ENCODE measurements at regions not wholly inside any gene's neighbourhood (a gene's known extent, or its start where the extent isn't known, plus 50 kb on each side); places are given as distances from the start of the nearest gene placed in this dataset.

- no peak overlapping the region for H3K18ac ChIP-seq (ENCODE audit: low read depth in 1 of 2, low read length in 2 of 2)
- WGBS: 95% methylated on average over 3 of the region's 3 CpGs
- H3K14ac ChIP-seq (ENCODE audit: low read length in 2 of 2): no peak overlapping the region
- H2BK12ac ChIP-seq (ENCODE audit: low read length in 2 of 2): no peak overlapping the region
- H3K4me1 ChIP-seq (ENCODE audit: control insufficient read depth, insufficient read depth, low read depth, low read length): no peaks in the 10 kb centered on the region
- H3K79me1 ChIP-seq (replicated peaks; ENCODE audit: low read length, poor library complexity, severe bottlenecking): no peaks in the 10 kb centered on the region
- no peak overlapping the region for H2BK5ac ChIP-seq (ENCODE audit: low read depth, low read length, poor library complexity, severe bottlenecking)
- H3K27me3 ChIP-seq (ENCODE audit: control insufficient read depth in 1 of 2, insufficient read depth in 1 of 2, low read length in 2 of 2): no peaks in the 10 kb centered on the region
- H4K8ac ChIP-seq (ENCODE audit: low read length): no peak overlapping the region
- no peak overlapping the region for H2AFZ ChIP-seq (ENCODE audit: low read depth, low read length)
- H3K9ac ChIP-seq (ENCODE audit: low read length): peak overlapping the region; percentile 32
- no peaks in the 10 kb centered on the region for H3K36me3 ChIP-seq (ENCODE audit: control insufficient read depth in 1 of 2, insufficient read depth in 2 of 2, low read depth in 1 of 2, low read length in 2 of 2)
- peaks cover 8% of the 10 kb centered on the region for H3K9me3 ChIP-seq (ENCODE audit: control insufficient read depth, low read length)
- no peak overlapping the region for H3K4me2 ChIP-seq (ENCODE audit: low read length, poor library complexity, severe bottlenecking)
- no peak overlapping the region for H2AK5ac ChIP-seq (ENCODE audit: low read length, severe bottlenecking)
- H2BK120ac ChIP-seq (ENCODE audit: low read depth, low read length): no peak overlapping the region
- H3K4ac ChIP-seq (ENCODE audit: low read depth in 1 of 2, low read length in 2 of 2): no peak overlapping the region
- no peak overlapping the region for H4K91ac ChIP-seq (ENCODE audit: low read length)
- H3K4me3 ChIP-seq (ENCODE audit: insufficient read depth in 1 of 2, low read depth in 1 of 2, low read length in 2 of 2): no peak overlapping the region
- H3K27ac ChIP-seq (ENCODE audit: low read length, poor library complexity, severe bottlenecking): no peak overlapping the region
- H2BK15ac ChIP-seq (ENCODE audit: low read depth, poor library complexity, severe bottlenecking): no peak overlapping the region
- H3K23ac ChIP-seq (ENCODE audit: low read length in 2 of 2): no peak overlapping the region
- no peak for DNase-seq
Measured at GRCh38 chr16:54493594-54493993, 207.0 kb upstream of the IRX3 start.

- Histone ChIP-seq H2AFZ (ENCODE audit: low read depth, low read length) (no peak overlapping the region), H3K36me3 (ENCODE audit: control insufficient read depth in 1 of 2, insufficient read depth in 2 of 2, low read depth in 1 of 2, low read length in 2 of 2) (no peaks in the 10 kb centered on the region), H2AK5ac (ENCODE audit: low read length, severe bottlenecking) (no peak overlapping the region), H2BK15ac (ENCODE audit: low read depth, poor library complexity, severe bottlenecking) (no peak overlapping the region), H3K79me1 (replicated peaks; ENCODE audit: low read length, poor library complexity, severe bottlenecking) (no peaks in the 10 kb centered on the region), H2BK5ac (ENCODE audit: low read depth, low read length, poor library complexity, severe bottlenecking) (no peak overlapping the region), H4K8ac (ENCODE audit: low read length) (no peak overlapping the region), H3K9ac (ENCODE audit: low read length) (peak overlapping the region; percentile 32), H3K23ac (ENCODE audit: low read length in 2 of 2) (no peak overlapping the region), H3K4ac (ENCODE audit: low read depth in 1 of 2, low read length in 2 of 2) (no peak overlapping the region), H3K4me1 (ENCODE audit: control insufficient read depth, insufficient read depth, low read depth, low read length) (no peaks in the 10 kb centered on the region), H2BK120ac (ENCODE audit: low read depth, low read length) (no peak overlapping the region), H3K27me3 (ENCODE audit: control insufficient read depth in 1 of 2, insufficient read depth in 1 of 2, low read length in 2 of 2) (no peaks in the 10 kb centered on the region), H3K9me3 (ENCODE audit: control insufficient read depth, low read length) (peaks cover 3% of the 10 kb centered on the region), H3K18ac (ENCODE audit: low read depth in 1 of 2, low read length in 2 of 2) (no peak overlapping the region), H3K4me3 (ENCODE audit: insufficient read depth in 1 of 2, low read depth in 1 of 2, low read length in 2 of 2) (no peak overlapping the region), H3K4me2 (ENCODE audit: low read length, poor library complexity, severe bottlenecking) (no peak overlapping the region), H3K14ac (ENCODE audit: low read length in 2 of 2) (no peak overlapping the region), H4K91ac (ENCODE audit: low read length) (no peak overlapping the region), H3K27ac (ENCODE audit: low read length, poor library complexity, severe bottlenecking) (no peak overlapping the region), H2BK12ac (ENCODE audit: low read length in 2 of 2) (no peak overlapping the region)
- DNase-seq: peak; percentile 56
- 54% methylated on average over 2 of the region's 2 CpGs for WGBS
Measured at GRCh38 chr16:54493061-54493460, 206.5 kb upstream of the IRX3 start.

- no peak overlapping the region for H3K18ac ChIP-seq (ENCODE audit: low read depth in 1 of 2, low read length in 2 of 2)
- H3K4ac ChIP-seq (ENCODE audit: low read depth in 1 of 2, low read length in 2 of 2): no peak overlapping the region
- H3K4me1 ChIP-seq (ENCODE audit: control insufficient read depth, insufficient read depth, low read depth, low read length): no peaks in the 10 kb centered on the region
- no peak overlapping the region for H2BK15ac ChIP-seq (ENCODE audit: low read depth, poor library complexity, severe bottlenecking)
- H2BK12ac ChIP-seq (ENCODE audit: low read length in 2 of 2): no peak overlapping the region
- no peak overlapping the region for H3K27ac ChIP-seq (ENCODE audit: low read length, poor library complexity, severe bottlenecking)
- no peak overlapping the region for H3K14ac ChIP-seq (ENCODE audit: low read length in 2 of 2)
- no peak overlapping the region for H4K91ac ChIP-seq (ENCODE audit: low read length)
- no peaks in the 10 kb centered on the region for H3K27me3 ChIP-seq (ENCODE audit: control insufficient read depth in 1 of 2, insufficient read depth in 1 of 2, low read length in 2 of 2)
- H3K4me3 ChIP-seq (ENCODE audit: insufficient read depth in 1 of 2, low read depth in 1 of 2, low read length in 2 of 2): no peak overlapping the region
- H3K4me2 ChIP-seq (ENCODE audit: low read length, poor library complexity, severe bottlenecking): no peak overlapping the region
- DNase-seq: no peak
- H3K9ac ChIP-seq (ENCODE audit: low read length): no peak overlapping the region
- H3K23ac ChIP-seq (ENCODE audit: low read length in 2 of 2): no peak overlapping the region
- H4K8ac ChIP-seq (ENCODE audit: low read length): no peak overlapping the region
- H2BK120ac ChIP-seq (ENCODE audit: low read depth, low read length): no peak overlapping the region
- H3K36me3 ChIP-seq (ENCODE audit: control insufficient read depth in 1 of 2, insufficient read depth in 2 of 2, low read depth in 1 of 2, low read length in 2 of 2): no peaks in the 10 kb centered on the region
- no peak overlapping the region for H2BK5ac ChIP-seq (ENCODE audit: low read depth, low read length, poor library complexity, severe bottlenecking)
- no peaks in the 10 kb centered on the region for H3K9me3 ChIP-seq (ENCODE audit: control insufficient read depth, low read length)
- no peak overlapping the region for H2AFZ ChIP-seq (ENCODE audit: low read depth, low read length)
- WGBS: 81% methylated on average over 2 of the region's 2 CpGs
- H2AK5ac ChIP-seq (ENCODE audit: low read length, severe bottlenecking): no peak overlapping the region
- no peaks in the 10 kb centered on the region for H3K79me1 ChIP-seq (replicated peaks; ENCODE audit: low read length, poor library complexity, severe bottlenecking)
Measured at GRCh38 chr16:54490112-54490488, 203.5 kb upstream of the IRX3 start.

- Histone ChIP-seq H4K91ac (ENCODE audit: low read length) (no peak overlapping the region), H3K4ac (ENCODE audit: low read depth in 1 of 2, low read length in 2 of 2) (no peak overlapping the region), H3K4me3 (ENCODE audit: insufficient read depth in 1 of 2, low read depth in 1 of 2, low read length in 2 of 2) (no peak overlapping the region), H3K27ac (ENCODE audit: low read length, poor library complexity, severe bottlenecking) (no peak overlapping the region), H2BK12ac (ENCODE audit: low read length in 2 of 2) (no peak overlapping the region), H3K36me3 (ENCODE audit: control insufficient read depth in 1 of 2, insufficient read depth in 2 of 2, low read depth in 1 of 2, low read length in 2 of 2) (no peaks in the 10 kb centered on the region), H2AK5ac (ENCODE audit: low read length, severe bottlenecking) (no peak overlapping the region), H4K8ac (ENCODE audit: low read length) (no peak overlapping the region), H3K27me3 (ENCODE audit: control insufficient read depth in 1 of 2, insufficient read depth in 1 of 2, low read length in 2 of 2) (peaks cover 0 to 5% of the 10 kb centered on the region in 2 experiments), H3K79me1 (replicated peaks; ENCODE audit: low read length, poor library complexity, severe bottlenecking) (no peaks in the 10 kb centered on the region), H3K4me2 (ENCODE audit: low read length, poor library complexity, severe bottlenecking) (no peak overlapping the region), H3K14ac (ENCODE audit: low read length in 2 of 2) (no peak overlapping the region), H3K4me1 (ENCODE audit: control insufficient read depth, insufficient read depth, low read depth, low read length) (no peaks in the 10 kb centered on the region), H2BK120ac (ENCODE audit: low read depth, low read length) (no peak overlapping the region), H3K9ac (ENCODE audit: low read length) (no peak overlapping the region), H2BK15ac (ENCODE audit: low read depth, poor library complexity, severe bottlenecking) (no peak overlapping the region), H2BK5ac (ENCODE audit: low read depth, low read length, poor library complexity, severe bottlenecking) (no peak overlapping the region), H3K9me3 (ENCODE audit: control insufficient read depth, low read length) (no peaks in the 10 kb centered on the region), H3K18ac (ENCODE audit: low read depth in 1 of 2, low read length in 2 of 2) (no peak overlapping the region), H3K23ac (ENCODE audit: low read length in 2 of 2) (no peak overlapping the region), H2AFZ (ENCODE audit: low read depth, low read length) (no peak overlapping the region)
- no peak for DNase-seq
- 80% methylated on average over 8 of the region's 11 CpGs for WGBS
Measured at GRCh38 chr16:54489225-54490111, 202.9 kb upstream of the IRX3 start.
